Activated CD8-positive, alpha-beta T cell treated with anti-CD3 and anti-CD28 coated beads for 36 hours (primary cell): ENCODE measurements at regions not wholly inside any gene's neighbourhood (a gene's known extent, or its start where the extent isn't known, plus 50 kb on each side); places are given as distances from the start of the nearest gene placed in this dataset.
"Not testable (repeated sequence)": the region's sequence is repeated elsewhere in the genome, so short reads cannot be mapped to it uniquely, and the experiment has no call there.

Source experiments
- ATAC-seq: fragments of 200-7000 bp; cut with Tn5 transposase; one replicate; pipeline ENCODE4 v1.10.0; 2021; ENCODE audit warnings: mild to moderate bottlenecking, moderate library complexity
- CTCF ChIA-PET: fragments of 350-600 bp; sonication (Branson Sonifier 250); formaldehyde crosslinking; loops from one replicate; lab custom pipeline; 2021; ENCODE audit warnings: antibody characterized with exemption; lab: Charles Lee
- POLR2A ChIA-PET: fragments of 350-600 bp; sonication (Branson Sonifier 250); formaldehyde crosslinking; loops from one replicate; lab custom pipeline; 2021; ENCODE audit warnings: antibody characterized with exemption; lab: Charles Lee
- DNase-seq: peaks from one replicate; pipeline ENCODE4 v3.0.0-alpha.2; 2020
- H3K27ac Mint-ChIP-seq: one replicate; pipeline ENCODE4 v1.8.0; 2021; ENCODE audit warnings: mild to moderate bottlenecking, mixed read lengths
- H3K27me3 Mint-ChIP-seq: one replicate; pipeline ENCODE4 v1.8.0; 2021; ENCODE audit warnings: mixed read lengths
- H3K36me3 Mint-ChIP-seq: one replicate; pipeline ENCODE4 v1.8.0; 2021; ENCODE audit warnings: low read depth, mixed read lengths
- H3K4me1 Mint-ChIP-seq: one replicate; pipeline ENCODE4 v1.8.0; 2021; ENCODE audit warnings: low read depth, mixed read lengths
- H3K4me3 Mint-ChIP-seq: one replicate; pipeline ENCODE4 v1.8.0; 2021; ENCODE audit warnings: mild to moderate bottlenecking, moderate library complexity, mixed read lengths
- H3K9me3 Mint-ChIP-seq: one replicate; pipeline ENCODE4 v1.8.0; 2021; ENCODE audit warnings: mixed read lengths
- intact Hi-C: fragments of 100-400 bp; cut with micrococcal nuclease; formaldehyde crosslinking; loops from one replicate; pipeline ENCODE4 v1.10.0; 2022
- TF ChIP-seq, protein P1 (sequence below): fragments of 200-600 bp; IDR thresholded peaks from one replicate; pipeline ENCODE4 v1.8.0; 2022; ENCODE audit warnings: antibody characterized with exemption, mild to moderate bottlenecking

DNA sequence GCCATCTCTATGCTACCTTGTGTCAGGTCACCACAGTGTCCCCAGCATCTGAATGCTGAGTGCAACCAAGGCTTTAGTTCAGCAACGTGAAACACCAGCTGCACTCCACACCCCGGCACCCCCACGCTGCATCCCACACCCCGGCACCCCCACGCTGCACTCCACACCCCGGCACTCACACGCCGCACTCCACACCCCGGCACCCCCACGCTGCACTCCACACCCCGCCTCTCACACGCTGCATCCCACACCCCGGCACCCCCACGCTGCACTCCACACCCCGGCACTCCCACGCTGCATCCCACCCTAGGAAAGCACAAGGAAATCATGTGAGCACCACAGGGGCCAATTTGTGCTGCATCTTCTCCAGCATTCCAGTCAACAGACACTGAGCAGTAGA, 199.8 kb upstream of the FRG1 start:
- TF ChIP-seq, protein P1, sequence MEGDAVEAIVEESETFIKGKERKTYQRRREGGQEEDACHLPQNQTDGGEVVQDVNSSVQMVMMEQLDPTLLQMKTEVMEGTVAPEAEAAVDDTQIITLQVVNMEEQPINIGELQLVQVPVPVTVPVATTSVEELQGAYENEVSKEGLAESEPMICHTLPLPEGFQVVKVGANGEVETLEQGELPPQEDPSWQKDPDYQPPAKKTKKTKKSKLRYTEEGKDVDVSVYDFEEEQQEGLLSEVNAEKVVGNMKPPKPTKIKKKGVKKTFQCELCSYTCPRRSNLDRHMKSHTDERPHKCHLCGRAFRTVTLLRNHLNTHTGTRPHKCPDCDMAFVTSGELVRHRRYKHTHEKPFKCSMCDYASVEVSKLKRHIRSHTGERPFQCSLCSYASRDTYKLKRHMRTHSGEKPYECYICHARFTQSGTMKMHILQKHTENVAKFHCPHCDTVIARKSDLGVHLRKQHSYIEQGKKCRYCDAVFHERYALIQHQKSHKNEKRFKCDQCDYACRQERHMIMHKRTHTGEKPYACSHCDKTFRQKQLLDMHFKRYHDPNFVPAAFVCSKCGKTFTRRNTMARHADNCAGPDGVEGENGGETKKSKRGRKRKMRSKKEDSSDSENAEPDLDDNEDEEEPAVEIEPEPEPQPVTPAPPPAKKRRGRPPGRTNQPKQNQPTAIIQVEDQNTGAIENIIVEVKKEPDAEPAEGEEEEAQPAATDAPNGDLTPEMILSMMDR, result no peak
- ATAC-seq (no peak), DNase-seq (no peak)

DNA sequence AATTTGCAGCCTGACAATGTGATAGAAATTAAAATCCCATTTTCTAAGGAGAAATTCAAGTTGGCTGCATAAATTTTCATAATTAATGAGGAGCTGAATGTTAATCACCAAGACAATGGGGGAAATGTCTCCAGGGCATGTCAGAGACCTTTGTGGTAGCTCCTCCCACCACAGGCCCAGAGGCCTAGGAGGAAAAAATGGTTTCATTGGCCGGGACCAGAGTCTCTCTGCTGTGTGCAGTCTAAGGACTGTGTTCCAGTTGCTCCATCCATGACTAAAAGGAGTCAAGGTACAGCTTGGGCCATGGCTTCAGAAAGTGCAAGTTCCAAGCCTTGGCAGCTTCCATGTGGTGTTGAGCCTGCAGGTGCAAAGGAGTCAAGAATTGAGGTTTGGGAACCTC, 187.6 kb upstream of the FRG1 start:
- H3K9me3 Mint-ChIP-seq, CTCF ChIA-PET, H3K27ac Mint-ChIP-seq, ATAC-seq, DNase-seq, H3K27me3 Mint-ChIP-seq, intact Hi-C loops, H3K36me3 Mint-ChIP-seq, POLR2A ChIA-PET, H3K4me1 Mint-ChIP-seq, H3K4me3 Mint-ChIP-seq: not testable (repeated sequence)

More for the DNA sequence above, 199.8 kb upstream of the FRG1 start:
- H3K27me3 Mint-ChIP-seq, result no peaks in the 10 kb centered on the region
- H3K4me1 Mint-ChIP-seq, result no peaks in the 10 kb centered on the region
- H3K4me3 Mint-ChIP-seq, result no peak overlapping the region
- CTCF ChIA-PET, result interaction anchor here (1.2 kb wide), 1 partner anchor 18 kb away, joined by 4 read pairs; no protein-coding TSS in a partner anchor
- no peaks in the 10 kb centered on the region for H3K9me3 Mint-ChIP-seq
- intact Hi-C loops, result no loop called here
- POLR2A ChIA-PET, result no interaction called here
- H3K27ac Mint-ChIP-seq, result no peak overlapping the region
- no peaks in the 10 kb centered on the region for H3K36me3 Mint-ChIP-seq

DNA sequence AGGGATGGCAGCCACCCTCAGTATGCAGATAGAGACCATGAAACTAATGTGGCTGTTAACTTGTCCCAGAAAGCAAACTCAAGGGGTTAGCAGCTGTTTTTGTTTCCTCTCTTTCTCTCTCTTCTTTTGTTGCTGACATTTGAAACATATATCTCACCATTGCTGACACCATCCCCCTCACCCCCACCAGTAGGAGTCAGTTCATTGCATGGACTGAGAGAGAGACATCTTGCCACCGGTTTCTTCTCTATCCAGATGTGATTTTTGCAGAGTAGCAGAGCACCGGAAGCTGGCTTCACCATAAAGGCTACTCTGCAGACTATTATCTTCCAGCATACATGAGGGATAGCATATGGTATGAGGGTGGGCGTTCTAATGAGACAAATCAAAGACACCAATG, 177.1 kb upstream of the FRG1 start:
- H3K27me3 Mint-ChIP-seq, result no peaks in the 10 kb centered on the region

DNA sequence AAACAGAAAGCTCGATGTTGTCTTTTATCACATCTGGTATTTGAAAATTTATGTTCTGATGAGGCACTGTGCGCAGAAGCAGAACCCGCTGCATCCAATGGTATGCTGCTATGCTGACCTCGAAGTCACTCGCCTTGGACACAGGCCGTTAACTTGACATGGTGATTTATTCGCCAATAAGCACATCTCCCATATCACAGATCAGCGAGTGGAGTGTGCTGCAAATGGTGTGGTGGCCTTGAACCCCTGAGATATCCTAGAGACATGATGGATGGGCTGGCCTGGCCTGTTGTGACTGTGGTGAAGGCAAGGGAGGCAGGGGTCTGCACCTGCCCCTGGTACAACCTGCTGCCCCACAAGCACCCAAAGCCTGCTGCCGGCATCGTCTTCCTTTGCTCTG, 175.4 kb upstream of the FRG1 start:
- no peak overlapping the region for H3K27ac Mint-ChIP-seq
- H3K4me3 Mint-ChIP-seq, result no peak overlapping the region
- H3K4me1 Mint-ChIP-seq, result no peaks in the 10 kb centered on the region
- DNase-seq (no peak), ATAC-seq (no peak)
- CTCF ChIA-PET, result no interaction called here
- H3K9me3 Mint-ChIP-seq, result no peaks in the 10 kb centered on the region
- intact Hi-C loops, result no loop called here
- POLR2A ChIA-PET, result no interaction called here
- TF ChIP-seq, protein P1, result no peak
- H3K36me3 Mint-ChIP-seq, result no peaks in the 10 kb centered on the region
- no peaks in the 10 kb centered on the region for H3K27me3 Mint-ChIP-seq

More for the DNA sequence above, 177.1 kb upstream of the FRG1 start:
- no peaks in the 10 kb centered on the region for H3K4me1 Mint-ChIP-seq
- no peak for DNase-seq
- ChIA-PET CTCF (no interaction called here), POLR2A (no interaction called here)
- no peak for ATAC-seq
- no peak overlapping the region for H3K27ac Mint-ChIP-seq
- no peaks in the 10 kb centered on the region for H3K36me3 Mint-ChIP-seq
- TF ChIP-seq, protein P1, result no peak
- H3K4me3 Mint-ChIP-seq, result no peak overlapping the region
- intact Hi-C loops, result no loop called here
- no peaks in the 10 kb centered on the region for H3K9me3 Mint-ChIP-seq

DNA sequence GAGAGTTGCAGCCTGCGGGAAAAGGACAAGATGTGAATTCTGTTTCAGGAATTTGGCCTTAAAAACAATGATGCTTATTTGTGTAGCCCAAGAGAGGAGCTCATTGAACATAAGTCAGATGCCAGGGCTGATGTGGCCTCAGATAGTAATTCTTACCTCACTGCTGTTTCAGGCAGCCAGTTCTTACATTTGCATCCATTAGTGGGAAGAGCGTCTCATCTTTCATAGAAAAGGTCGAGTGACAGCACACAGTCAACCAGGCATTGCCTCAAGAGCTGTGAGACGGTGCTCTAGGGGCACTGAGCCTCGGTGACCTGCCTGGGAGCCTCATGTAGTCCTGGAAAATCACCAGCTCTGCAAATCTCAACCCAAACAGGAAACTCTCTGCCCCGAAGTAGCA, 174.9 kb upstream of the FRG1 start:
- no peak overlapping the region for H3K27ac Mint-ChIP-seq
- H3K27me3 Mint-ChIP-seq, result no peaks in the 10 kb centered on the region
- no peaks in the 10 kb centered on the region for H3K4me1 Mint-ChIP-seq
- TF ChIP-seq, protein P1, result no peak
- no peak for DNase-seq
- intact Hi-C loops, result no loop called here
- ChIA-PET CTCF (no interaction called here), POLR2A (no interaction called here)
- no peak for ATAC-seq
- no peaks in the 10 kb centered on the region for H3K9me3 Mint-ChIP-seq
- H3K4me3 Mint-ChIP-seq, result no peak overlapping the region
- H3K36me3 Mint-ChIP-seq, result no peaks in the 10 kb centered on the region

DNA sequence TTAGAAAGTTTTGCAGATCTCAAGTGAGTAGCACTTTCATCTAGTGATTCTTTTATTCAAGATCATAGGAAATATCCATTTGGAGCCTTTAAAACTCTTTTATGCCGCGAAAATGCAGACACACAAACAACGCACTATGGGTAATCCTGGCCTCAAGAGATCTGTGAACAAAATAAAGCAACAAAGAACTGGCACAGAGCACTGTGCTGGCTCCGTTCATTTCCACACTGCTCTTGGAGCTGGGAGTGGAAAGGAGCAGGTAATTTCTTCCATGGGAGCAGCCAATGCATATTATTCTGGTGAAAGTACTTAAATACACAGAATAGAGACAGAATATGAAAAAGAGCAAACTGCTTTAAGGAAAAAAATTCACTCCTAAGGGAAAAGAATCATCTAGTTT, 172.7 kb upstream of the FRG1 start:
- DNase-seq, result no peak
- H3K36me3 Mint-ChIP-seq, result no peaks in the 10 kb centered on the region
- CTCF ChIA-PET, result no interaction called here
- no peak for ATAC-seq
- TF ChIP-seq, protein P1, result no peak
- no peaks in the 10 kb centered on the region for H3K27me3 Mint-ChIP-seq
- POLR2A ChIA-PET, result no interaction called here
- intact Hi-C loops, result no loop called here
- no peak overlapping the region for H3K4me3 Mint-ChIP-seq
- H3K9me3 Mint-ChIP-seq, result no peaks in the 10 kb centered on the region
- no peaks in the 10 kb centered on the region for H3K4me1 Mint-ChIP-seq
- H3K27ac Mint-ChIP-seq, result no peak overlapping the region
